Tongue (tissue), 2 donors: ENCODE measurements at regions not wholly inside any gene's neighbourhood (a gene's known extent, or its start where the extent isn't known, plus 50 kb on each side); places are given as distances from the start of the nearest gene placed in this dataset. TPM values are rescaled to one million over a fixed set of nuclear protein-coding genes. Genes with fewer than 3 reads are reported as not detected.

Experiments used
- DNase-seq: peaks from one replicate; pipeline ENCODE4 v3.0.0-alpha.2; 2015
- small RNA-seq: library from RNA; depleted of rRNA; stranded (forward); fragments of <200 nt; gene quantifications from one replicate; pipeline ENCODE3, GENCODE V24; 2014; ENCODE audit warnings: low replicate concordance

- DNase-seq, result no peak
These were observed 70.1 kb upstream of the STARD4 start for GRCh38 chr5:111582451-111582850.

GRCh38 chr5:111580956-111581355 is 68.6 kb upstream of the STARD4 start:
- no peak for DNase-seq

- no peak for DNase-seq
These were observed 62.0 kb upstream of the STARD4 start for GRCh38 chr5:111574311-111574710.

GRCh38 chr5:111572561-111572960 is 60.2 kb upstream of the STARD4 start:
- DNase-seq, result no peak

- DNase-seq, result peak; percentile 67
These were observed 50.9 kb upstream of the STARD4 start for GRCh38 chr5:111563031-111563822.

GRCh38 chr5:111562561-111562960 is 50.2 kb upstream of the STARD4 start:
- no peak for DNase-seq

Small RNAs in the stretch of these regions (small RNA-seq; reads per million reads assigned to genes)
- gene AC008967.1 (not detected), gene HMGN1P13 (not detected)
